ENCODE measurements at regions not wholly inside any gene's neighbourhood (a gene's known extent, or its start where the extent isn't known, plus 50 kb on each side); places are given as distances from the start of the nearest gene placed in this dataset.

GRCh38 chr9:3136686-3137346 lies 292.9 kb upstream of the PUM3 start:
- in situ Hi-C loops (cut with MboI) (no loop called here), intact Hi-C loops (cut with micrococcal nuclease) (no loop called here)
- FAIRE-seq (no peak), ATAC-seq (no peak), DNase-seq (ENCODE audit: extremely low read depth in 1 of 4, low spot score in 3 of 4) (no peak)
- no peaks in the 10 kb centered on the region for H3K27me3 ChIP-seq (ENCODE audit: control insufficient read depth in 2 of 2, insufficient read depth in 2 of 2, low read length in 2 of 2)
- H3K4me3 ChIP-seq = no peak overlapping the region
- POLR2A ChIA-PET = no interaction called here
- no TSS peak for BruUV-seq (replicated peaks)
- 1% methylated on average over 6 of the region's 6 CpGs for WGBS (ENCODE audit: insufficient coverage, low coverage, missing lambda C conversion rate)
- no peaks in the 10 kb centered on the region for H3K79me2 ChIP-seq (ENCODE audit: control insufficient read depth, insufficient read depth, low read length)
- no peaks in the 10 kb centered on the region for H3K9me3 ChIP-seq (replicated peaks; ENCODE audit: control insufficient read depth, insufficient read depth, low read depth, low read length)
- no peaks in the 10 kb centered on the region for H3K9me1 ChIP-seq (ENCODE audit: control insufficient read depth, insufficient read depth, low read length)
- TF ChIP-seq TOE1 (IDR thresholded peaks at IDR 0.05; ENCODE audit: borderline replicate concordance) = no peak
- TF ChIP-seq TOE1 (CRISPR knock-in tag; IDR thresholded peaks at IDR 0.05; ENCODE audit: borderline replicate concordance, low read depth) = no peak
- TF ChIP-seq, protein P1, sequence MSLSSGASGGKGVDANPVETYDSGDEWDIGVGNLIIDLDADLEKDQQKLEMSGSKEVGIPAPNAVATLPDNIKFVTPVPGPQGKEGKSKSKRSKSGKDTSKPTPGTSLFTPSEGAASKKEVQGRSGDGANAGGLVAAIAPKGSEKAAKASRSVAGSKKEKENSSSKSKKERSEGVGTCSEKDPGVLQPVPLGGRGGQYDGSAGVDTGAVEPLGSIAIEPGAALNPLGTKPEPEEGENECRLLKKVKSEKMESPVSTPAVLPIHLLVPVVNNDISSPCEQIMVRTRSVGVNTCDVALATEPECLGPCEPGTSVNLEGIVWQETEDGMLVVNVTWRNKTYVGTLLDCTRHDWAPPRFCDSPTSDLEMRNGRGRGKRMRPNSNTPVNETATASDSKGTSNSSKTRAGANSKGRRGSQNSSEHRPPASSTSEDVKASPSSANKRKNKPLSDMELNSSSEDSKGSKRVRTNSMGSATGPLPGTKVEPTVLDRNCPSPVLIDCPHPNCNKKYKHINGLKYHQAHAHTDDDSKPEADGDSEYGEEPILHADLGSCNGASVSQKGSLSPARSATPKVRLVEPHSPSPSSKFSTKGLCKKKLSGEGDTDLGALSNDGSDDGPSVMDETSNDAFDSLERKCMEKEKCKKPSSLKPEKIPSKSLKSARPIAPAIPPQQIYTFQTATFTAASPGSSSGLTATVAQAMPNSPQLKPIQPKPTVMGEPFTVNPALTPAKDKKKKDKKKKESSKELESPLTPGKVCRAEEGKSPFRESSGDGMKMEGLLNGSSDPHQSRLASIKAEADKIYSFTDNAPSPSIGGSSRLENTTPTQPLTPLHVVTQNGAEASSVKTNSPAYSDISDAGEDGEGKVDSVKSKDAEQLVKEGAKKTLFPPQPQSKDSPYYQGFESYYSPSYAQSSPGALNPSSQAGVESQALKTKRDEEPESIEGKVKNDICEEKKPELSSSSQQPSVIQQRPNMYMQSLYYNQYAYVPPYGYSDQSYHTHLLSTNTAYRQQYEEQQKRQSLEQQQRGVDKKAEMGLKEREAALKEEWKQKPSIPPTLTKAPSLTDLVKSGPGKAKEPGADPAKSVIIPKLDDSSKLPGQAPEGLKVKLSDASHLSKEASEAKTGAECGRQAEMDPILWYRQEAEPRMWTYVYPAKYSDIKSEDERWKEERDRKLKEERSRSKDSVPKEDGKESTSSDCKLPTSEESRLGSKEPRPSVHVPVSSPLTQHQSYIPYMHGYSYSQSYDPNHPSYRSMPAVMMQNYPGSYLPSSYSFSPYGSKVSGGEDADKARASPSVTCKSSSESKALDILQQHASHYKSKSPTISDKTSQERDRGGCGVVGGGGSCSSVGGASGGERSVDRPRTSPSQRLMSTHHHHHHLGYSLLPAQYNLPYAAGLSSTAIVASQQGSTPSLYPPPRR (CRISPR knock-in tag; IDR thresholded peaks at IDR 0.05; ENCODE audit: borderline replicate concordance) = no peak
- no peak for TF ChIP-seq RBM39 (optimal IDR thresholded peaks at IDR 0.05; ENCODE audit: low read depth, low read length)
- CTCF ChIA-PET (ENCODE audit: low intra/inter-chr PET ratio) = no interaction called here
- H3K27ac ChIP-seq (ENCODE audit: extremely low read depth, low read depth, low read length) = no peak overlapping the region
- H3K4me1 ChIP-seq (replicated peaks in 1 of 2; ENCODE audit: control insufficient read depth in 2 of 2, insufficient read depth in 2 of 2, low read length in 2 of 2) = no peaks in the 10 kb centered on the region
- no peak overlapping the region for H3K4me2 ChIP-seq (ENCODE audit: insufficient read depth, low read length)
- no peak overlapping the region for H2AFZ ChIP-seq (ENCODE audit: low read depth, low read length)
- H3K36me3 ChIP-seq (ENCODE audit: control insufficient read depth, insufficient read depth, low read length) = no peaks in the 10 kb centered on the region
- H3K9ac ChIP-seq (ENCODE audit: insufficient read depth in 1 of 2, low read depth in 2 of 2, low read length in 2 of 2) = no peak overlapping the region
- no peaks in the 10 kb centered on the region for H4K20me1 ChIP-seq (replicated peaks; ENCODE audit: control insufficient read depth, insufficient read depth, low read length)

Measured in K562 (cell line).